DMS53 treated with DMSO at 0.1 percent for 48 hours (cell line): ENCODE measurements at regions not wholly inside any gene's neighbourhood (a gene's known extent, or its start where the extent isn't known, plus 50 kb on each side); places are given as distances from the start of the nearest gene placed in this dataset.
"Not testable (repeated sequence)": the region's sequence is repeated elsewhere in the genome, so short reads cannot be mapped to it uniquely, and the experiment has no call there.

Experiments
- DNase-seq: peaks from one replicate; lab custom pipeline; 2025; ENCODE audit not compliant: unreplicated experiment; lab: John Stamatoyannopoulos, UW

DNA sequence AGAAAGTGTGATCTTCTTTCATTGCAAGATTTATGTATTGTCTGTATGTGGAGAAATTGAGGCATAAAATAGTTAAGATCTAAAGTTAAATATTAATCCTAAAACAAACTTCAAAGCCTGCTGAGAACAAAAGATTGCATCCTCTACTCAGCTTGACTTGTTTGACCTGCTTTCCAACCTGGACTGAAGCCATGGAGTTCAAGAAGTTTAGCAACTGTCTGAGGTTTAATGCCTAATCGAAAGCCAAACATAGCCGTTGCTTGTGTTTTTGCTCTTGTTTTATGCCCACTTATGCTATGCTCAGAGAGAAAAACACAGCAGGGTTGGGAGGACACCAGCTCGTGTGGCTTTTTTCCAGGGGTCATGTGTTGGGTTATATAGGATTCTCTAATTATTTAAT, 135.6 kb downstream of the NUFIP1 start:
- peak; percentile 83 for DNase-seq

DNA sequence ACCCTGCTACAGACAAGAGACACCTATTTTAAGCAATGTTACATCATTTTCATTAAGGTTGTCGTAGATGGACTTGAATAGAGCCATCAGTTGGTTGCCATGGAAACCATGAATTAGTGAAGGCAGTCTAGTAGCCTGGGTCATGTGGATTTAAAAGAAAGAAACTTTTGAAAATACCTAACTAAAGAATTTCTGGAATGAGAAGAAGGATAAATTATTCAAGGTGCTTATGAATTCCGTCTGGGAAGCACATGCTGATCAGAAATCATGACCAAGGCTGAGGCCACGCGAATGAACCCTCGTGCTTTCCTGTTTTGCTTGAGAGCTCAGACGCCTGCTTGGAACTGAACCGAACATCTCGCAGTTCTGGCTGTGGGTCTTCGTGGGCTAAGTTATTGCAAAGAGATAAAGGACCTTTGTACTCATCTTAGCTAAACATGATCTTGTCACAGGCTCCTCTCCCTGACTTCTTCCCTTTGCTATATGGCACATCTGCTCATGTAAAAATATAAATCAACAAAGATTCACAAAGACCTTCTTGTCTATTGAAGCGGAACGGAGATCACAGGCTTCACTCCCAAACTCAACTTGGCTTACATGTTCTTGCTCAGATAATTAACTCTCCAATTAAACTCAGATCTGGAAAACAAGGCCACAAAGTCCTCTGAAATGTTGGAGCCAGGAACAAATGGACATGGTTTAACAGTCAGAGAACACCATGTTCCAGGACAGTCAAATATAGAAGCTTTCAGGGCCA, 140.2 kb downstream of the NUFIP1 start:
- DNase-seq, result no peak

DNA sequence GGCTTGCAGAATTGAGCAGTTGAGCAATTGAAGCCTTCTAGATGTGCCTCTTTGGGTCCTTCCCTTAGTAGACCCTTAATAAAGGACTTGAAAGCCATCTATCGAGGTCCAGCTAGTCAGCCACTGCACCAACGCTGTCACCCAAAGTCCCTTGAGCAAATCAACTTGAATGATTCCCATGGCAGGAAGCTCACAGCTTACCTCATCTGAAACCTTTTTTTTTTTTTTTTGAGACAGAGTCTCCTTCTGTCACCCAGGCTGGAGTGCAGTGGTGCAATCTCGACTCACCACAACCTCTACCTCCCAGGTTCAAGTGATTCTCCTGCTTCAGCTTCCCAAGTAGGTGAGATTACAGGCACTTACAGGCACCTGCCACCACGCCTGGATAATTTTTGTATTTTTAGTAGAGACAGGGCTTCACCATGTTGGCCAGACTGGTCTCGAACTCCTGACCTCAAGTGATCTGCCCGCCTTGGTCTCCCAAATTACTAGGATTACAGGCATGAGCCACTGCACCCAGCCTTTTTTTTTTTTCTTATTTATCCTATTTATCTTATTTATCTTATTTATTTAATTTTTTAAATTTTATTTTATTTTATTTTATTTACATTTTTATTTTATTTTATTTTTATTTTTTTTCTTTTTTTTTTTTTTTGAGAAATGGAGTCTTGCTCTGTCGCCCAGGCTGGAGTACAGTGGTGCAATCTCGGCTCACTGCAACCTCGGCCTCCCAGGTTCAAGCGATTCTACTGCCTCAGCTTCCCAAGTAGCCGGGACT, 143.8 kb downstream of the NUFIP1 start:
- DNase-seq, result peak; percentile 6

DNA sequence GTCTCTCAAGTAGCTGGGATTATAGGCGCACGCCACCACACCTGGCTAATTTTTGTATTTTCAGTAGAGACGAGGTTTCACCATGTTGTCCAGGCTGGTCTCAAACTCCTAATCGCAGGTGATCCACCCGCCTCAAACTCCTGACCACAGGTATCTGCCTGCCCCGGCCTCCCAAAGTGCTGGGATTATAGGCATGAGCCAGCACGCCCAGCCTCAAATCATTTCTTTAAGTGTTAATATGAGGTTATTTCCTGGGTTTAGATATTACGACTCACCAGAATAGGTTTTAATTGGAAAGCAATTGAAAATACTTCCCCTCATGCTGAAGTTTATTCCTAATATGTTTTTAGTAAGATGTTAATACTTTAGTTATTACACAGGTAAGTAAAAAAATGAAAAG, 144.5 kb downstream of the NUFIP1 start:
- DNase-seq, result no peak

DNA sequence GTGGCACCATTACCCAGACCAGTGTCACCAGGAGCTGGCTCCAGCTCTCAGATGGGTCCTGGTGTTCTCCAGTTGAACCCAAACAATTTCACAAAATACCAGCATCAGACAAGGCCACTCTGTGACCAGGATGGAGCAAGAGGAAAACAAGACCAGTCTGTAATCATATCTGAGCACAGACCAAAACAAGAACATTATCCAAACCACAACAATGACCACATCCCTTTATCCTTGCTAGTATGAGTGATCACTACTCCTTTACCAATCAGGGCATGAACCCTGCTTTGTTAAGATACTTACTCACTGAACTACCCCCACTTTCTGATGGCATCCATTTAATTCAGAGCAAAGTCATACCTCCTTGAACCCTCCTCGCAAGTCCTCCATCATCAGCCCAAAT, 145.9 kb downstream of the NUFIP1 start:
- no peak for DNase-seq

DNA sequence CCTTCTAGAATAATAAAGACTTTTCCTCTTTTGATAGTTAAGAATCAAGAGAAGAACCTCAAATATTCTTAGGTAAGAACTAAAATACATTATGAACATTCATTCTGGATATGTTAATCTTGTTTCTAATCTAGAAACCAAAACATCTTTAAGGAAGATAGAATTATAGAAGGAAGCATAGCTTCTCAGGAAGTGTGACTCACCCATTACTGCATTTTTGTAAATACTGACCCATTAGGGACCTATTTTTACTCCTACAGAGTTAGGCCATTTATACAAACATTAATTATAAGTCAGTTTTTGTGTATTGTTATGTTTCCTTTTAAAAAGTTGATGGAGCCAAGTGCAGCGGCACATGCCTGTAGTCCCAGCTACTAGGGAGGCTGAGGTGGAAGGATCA, 147.1 kb downstream of the NUFIP1 start:
- no peak for DNase-seq

DNA sequence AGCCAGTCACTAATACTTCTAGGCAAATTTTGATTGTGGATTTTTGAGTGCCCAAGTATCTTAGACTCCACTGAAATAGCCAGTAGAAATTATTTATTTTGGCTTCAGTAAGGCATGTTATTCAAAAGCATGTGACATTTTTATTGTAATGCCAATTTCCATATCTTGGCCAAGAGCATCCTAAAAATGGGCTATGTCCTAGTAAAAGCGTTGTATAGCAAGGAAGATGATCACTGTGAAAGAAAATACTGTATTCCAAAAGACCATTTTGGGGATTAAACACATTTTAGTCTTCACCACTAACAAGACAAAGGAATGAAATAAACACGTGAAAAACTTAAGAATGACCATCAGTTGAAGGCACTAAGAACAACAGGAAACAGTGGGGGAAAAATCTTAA, 149.1 kb downstream of the NUFIP1 start:
- no peak for DNase-seq

DNA sequence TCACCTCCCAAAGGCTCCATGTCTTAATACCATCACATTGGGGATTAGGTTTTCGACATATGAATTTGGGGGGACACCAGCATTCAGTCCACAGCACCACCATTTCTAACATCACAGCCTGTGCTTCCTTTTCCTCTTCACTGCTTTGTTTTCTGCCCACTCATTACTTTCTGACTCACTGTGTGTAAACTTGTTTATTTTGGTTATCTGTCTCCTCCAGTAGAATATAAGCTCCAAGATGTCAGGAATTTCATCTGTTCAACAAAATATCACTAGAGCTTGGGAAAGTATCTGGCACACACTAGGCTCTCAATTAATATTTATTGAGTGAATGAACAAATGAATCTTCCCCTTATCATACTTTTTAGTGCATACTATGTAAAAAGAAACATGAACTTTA, 152.0 kb downstream of the NUFIP1 start:
- no peak for DNase-seq

DNA sequence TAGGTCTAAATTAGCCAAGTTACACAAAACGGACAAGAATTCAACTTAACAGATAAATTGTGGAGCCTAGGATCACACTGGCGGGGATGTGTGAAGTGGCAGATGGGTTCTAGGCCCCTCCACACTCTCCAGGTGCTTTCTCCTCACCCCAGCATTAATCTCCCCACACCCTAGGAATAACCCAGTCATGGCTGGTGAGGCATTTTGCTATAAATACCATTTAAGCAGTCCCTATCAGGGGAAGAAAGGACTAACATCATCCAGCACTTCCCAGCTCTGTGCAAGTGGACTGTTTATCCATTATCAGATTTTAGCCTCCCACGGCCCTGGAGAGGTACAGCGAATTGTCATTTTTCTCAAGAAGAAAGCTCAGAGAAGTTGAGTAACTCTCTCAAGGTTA, 154.9 kb downstream of the NUFIP1 start:
- DNase-seq, result no peak

DNA sequence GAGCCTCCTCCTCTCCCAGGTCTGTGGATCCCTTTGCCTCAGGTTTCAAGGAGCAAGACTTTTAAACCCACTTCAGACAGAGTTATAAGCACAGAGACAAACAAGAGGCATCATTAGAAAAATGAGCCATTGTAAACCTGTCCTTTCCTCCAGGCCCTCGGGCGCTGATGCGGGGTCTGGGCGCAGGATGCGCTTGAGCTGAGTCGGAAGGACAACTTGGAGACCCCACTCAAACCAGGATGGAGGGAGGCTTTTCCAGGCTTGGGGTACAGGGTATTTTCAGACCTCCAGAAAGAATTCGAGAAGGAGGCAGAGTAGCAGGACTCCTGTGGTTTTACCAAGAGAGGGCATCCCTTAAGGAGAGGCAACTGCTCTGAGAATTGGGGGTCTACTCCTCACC, 155.6 kb downstream of the NUFIP1 start:
- no peak for DNase-seq

DNA sequence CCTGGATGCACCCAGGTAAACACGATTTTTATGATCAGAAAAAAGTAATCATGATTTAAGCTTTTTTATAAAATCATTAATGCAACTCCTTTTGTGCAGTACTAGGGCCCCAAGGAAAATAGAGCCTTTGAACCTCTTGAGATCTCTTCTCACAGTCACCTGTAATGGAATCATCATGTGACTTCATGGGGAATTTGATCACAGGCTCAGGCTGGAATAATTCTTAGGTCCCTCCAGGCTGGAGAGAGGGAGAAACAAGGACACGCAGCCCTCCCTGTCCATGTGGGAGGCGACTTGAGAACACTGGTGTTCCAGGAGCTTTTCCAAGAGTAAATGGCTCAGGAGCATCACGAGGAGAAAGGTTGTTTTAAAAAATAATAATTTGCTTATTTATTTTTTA, 156.1 kb downstream of the NUFIP1 start:
- peak; percentile 74 for DNase-seq

DNA sequence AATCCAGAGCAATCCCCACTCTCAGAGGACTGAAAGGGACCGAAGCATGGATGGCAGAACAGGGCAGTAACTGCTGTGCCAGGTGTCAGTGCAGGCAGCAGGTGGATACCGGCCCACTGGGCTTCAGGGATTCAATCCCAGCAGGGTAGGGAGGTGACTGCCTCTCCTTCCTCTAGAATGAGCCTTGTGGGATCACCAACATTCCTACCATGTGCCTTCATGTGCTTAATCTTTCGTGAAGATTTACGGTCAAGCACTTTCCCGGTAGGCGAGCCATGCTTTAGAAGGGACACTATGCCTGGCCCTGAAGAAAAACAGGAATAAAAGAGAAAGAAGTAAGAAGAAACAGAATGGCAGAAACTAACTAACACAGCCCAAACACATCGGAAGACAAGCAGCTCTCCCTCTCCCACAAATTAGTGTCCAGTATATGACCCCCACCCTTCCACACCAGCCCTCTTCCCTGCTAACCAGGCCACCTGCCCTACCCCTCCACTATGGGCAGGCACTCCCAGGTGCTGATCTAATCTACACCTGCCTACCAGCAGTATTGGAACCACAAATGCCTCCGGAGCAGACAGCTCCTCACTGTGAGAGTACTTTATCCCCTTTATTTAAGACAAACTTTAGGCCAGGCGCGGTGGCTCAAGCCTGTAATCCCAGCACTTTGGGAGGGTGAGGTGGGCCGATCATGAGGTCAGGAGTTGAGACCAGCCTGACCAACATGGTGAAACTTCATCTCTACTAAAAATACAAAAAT, 162.5 kb downstream of the NUFIP1 start:
- no peak for DNase-seq

DNA sequence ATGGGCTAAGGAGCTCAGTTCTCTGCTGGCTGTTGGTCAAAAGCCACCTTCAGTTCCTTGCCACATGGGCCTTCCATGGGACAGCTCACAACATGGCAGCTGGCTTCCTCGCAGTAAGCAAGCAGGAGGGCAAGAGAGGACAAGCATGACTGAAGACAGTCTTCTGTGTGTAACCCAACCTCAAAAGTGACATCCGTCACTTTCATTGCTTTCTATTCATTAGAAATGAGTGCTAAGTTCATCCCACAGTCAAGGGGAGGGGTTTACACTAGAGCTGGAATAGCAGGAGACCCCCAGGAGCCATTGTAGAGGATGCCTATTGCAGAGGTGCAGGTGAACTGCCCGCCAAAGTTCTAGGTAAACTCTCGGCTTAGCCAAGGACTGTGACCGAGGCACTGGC, 163.3 kb downstream of the NUFIP1 start:
- no peak for DNase-seq

DNA sequence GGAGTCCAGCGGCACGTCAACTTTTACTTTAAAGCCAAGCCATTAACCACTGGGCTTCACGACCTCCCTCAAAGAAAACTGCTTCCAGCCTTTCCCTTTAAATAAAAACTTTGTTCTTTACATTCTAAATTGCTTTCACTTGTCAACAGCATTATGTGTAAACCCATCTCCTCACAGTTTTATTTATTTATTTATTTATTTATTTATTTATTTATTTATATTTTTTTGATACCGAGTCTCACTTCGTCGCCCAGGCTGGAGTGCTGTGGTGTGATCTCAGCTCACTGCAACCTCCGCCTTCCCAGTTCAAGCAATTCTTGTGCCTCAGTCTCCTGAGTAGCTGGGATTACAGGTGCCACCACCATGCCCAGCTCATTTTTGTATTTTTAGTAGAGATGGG, 165.7 kb downstream of the NUFIP1 start:
- DNase-seq, result not testable (repeated sequence)

DNA sequence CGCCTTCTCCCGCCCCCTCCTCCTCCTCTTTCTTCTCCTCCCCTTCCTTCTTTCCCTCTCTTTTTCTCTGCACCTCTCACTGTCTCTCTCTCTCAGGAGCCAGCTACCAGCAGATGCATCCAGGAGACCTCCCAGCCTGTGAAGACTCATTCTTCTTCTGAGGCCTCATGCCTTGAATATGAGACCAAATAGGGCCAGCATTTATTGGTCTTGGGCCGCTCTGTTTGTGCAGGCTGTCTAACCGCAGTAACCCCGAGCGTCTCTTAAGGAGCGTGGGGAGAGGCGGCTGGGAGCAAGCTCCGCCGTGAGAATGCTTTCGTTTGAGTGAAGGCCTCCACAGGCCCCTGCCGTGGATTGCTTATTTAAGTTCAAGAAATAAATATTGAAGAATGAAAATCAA, 167.0 kb downstream of the NUFIP1 start:
- no peak for DNase-seq

DNA sequence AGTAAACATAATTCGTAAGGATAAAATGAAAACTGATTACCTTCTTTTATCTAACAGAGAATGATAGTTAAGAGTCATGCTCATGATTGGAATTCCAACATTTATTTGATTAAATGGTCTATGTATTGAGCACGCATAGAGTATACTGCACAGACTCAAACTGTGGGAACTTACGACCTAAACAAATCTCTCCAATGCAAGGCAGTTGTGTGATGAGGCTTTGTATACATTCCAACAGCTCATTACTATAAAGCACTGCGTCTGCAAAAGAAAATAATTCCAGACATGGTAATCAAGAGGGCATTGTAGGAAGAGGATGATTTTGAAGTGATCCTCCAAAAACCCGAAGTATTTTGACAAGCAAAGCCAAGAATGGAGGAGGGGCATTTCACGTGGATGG, 169.5 kb downstream of the NUFIP1 start:
- DNase-seq, result no peak

DNA sequence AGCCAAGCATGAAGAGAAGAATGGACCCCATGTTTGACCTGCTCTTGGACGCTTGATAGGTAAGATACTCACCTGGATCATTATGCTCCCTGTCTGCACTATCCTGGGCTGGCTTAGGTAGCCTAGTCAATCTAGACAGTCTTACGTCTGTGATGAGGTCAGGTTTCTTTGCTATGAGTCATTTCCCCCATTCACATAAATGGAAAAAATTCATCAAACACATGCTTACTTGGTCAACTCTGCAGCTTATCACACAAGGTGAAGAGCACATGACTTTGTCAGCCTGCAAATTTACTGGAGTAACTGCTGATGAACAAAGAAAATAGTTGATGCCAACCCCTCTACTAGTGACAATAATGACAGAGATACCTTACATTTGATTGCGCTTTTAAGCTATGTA, 170.0 kb downstream of the NUFIP1 start:
- peak; percentile 94 for DNase-seq

DNA sequence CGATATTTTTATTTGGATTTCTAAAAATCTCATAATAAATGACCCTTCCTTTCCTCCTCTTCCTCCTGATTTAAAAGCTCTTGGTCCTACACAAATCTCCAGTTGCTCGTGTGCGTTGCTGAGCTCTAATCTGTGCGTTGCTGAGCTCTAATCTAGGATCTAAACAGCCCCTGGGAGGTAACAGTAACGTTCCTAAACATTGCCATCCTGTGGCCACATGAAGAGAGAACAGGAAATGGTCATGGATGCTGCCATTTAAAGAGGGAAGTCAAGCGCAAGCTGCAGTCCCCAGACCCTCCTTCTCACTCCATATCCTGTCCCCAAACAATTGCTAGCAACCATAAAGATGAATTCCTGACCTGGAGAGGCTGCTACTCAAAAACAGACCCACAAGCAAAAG, 170.8 kb downstream of the NUFIP1 start:
- DNase-seq, result peak; percentile 71

DNA sequence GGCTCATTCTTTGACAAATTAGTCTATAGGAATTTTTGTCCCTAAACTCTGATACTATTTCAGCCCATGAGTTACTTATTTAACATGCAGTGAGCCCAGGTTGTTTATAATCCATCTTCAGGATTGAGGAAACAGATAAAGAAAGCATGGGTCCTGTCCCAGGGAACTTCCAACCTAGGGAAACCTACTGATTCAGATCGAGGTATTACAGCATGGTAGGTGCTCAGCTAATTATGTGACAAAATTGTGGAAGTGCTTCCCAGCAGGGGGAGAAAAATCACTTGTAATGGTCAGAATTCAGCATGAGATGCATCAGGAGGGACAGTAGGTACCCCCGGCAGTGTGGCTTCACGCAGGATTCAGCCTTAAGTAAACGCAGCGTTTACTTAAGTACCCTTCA, 171.3 kb downstream of the NUFIP1 start:
- DNase-seq, result no peak

DNA sequence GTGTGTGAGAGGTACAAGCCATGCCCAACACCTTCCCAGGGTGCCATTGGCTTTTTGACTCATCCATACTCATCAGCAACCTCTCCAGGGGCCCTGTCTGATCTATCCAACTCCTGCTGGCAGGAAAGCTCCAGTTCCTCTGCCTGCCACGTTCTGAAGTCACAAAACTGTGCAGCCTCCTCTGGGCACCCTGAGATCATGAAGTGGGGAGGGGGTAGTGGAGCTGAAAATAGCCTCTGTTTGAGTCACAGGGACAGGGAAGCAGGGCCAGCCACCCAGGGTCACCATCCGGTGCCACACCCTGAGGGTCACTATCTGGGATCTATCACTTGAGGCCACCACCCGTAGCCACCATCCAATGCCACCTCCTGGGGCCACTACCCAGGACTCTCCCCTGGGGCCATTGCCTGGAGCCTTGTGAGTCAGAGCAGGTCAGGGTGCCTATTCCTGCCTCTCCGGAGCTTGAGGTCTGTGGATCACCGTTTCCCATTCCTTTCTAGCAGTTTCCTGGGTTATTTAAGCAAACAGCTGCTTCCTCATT, 172.1 kb downstream of the NUFIP1 start:
- no peak for DNase-seq

DNA sequence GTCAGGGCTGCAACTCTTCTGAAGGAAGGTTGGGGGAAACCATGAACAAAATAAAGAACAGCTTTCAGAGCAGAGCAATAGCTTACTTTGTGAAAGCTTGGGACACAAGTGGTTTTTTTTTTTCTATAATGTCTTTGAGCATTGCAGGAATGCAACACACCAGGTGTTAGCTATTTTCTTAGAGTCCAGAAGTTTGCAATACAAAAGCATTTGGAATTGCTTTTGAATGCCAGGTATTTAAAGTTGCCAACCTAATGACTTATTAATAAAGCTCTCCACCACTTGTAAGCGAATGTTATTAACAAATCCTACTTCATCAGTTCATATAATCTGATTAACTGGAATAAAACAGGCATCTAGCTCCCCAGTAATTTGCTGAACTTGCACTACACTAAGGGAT, 172.6 kb downstream of the NUFIP1 start:
- DNase-seq, result no peak

DNA sequence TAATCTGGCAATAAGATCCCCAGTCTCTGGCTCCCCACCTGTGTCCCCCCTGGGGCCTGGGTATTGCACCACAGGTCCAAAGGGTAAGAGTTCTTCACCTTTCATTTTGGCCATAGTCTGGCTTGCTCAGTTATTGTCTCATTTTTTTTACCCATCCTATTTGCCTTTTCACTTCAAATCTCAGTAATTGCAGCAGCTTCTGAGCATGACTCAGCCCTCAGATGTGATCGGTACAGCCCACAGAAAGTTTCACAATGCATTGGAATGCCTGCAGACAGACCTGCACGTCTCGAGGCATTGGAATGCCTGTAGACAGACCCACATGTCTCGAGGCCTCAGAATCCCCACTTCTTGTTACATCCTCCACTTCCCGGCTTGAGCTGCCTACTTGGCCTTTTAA, 173.6 kb downstream of the NUFIP1 start:
- peak; percentile 6 for DNase-seq
